ENCODE measurements at regions not wholly inside any gene's neighbourhood (a gene's known extent, or its start where the extent isn't known, plus 50 kb on each side); places are given as distances from the start of the nearest gene placed in this dataset.

- DNase-seq (ENCODE audit: low read depth in 2 of 2), result no peak
Observed at GRCh38 chr7:12069757-12070156, 141.3 kb upstream of the TMEM106B start.

- no peak for DNase-seq (ENCODE audit: low read depth in 2 of 2)
Observed at GRCh38 chr7:12074889-12075288, 136.2 kb upstream of the TMEM106B start.

- DNase-seq (ENCODE audit: low read depth in 2 of 2), result no peak
Observed at GRCh38 chr7:12080006-12080405, 131.1 kb upstream of the TMEM106B start.

GRCh38 chr7:12085516-12085915 lies 125.6 kb upstream of the TMEM106B start:
- no peak for DNase-seq (ENCODE audit: low read depth in 2 of 2)

GRCh38 chr7:12089951-12090756 lies 120.9 kb upstream of the TMEM106B start:
- DNase-seq (ENCODE audit: low read depth in 2 of 2), result no peak

GRCh38 chr7:12090757-12091221 lies 120.3 kb upstream of the TMEM106B start:
- DNase-seq (ENCODE audit: low read depth in 2 of 2), result no peak

- DNase-seq (ENCODE audit: low read depth in 2 of 2), result no peak
Observed at GRCh38 chr7:12091231-12091630, 119.9 kb upstream of the TMEM106B start.

GRCh38 chr7:12092499-12093130 lies 118.5 kb upstream of the TMEM106B start:
- no peak for DNase-seq (ENCODE audit: low read depth in 2 of 2)

GRCh38 chr7:12093365-12093764 lies 117.7 kb upstream of the TMEM106B start:
- no peak for DNase-seq (ENCODE audit: low read depth in 2 of 2)

GRCh38 chr7:12094365-12094921 lies 116.7 kb upstream of the TMEM106B start:
- DNase-seq (ENCODE audit: low read depth in 2 of 2), result no peak

- no peak for DNase-seq (ENCODE audit: low read depth in 2 of 2)
Observed at GRCh38 chr7:12102126-12102525, 109.0 kb upstream of the TMEM106B start.

GRCh38 chr7:12102527-12102926 lies 108.6 kb upstream of the TMEM106B start:
- DNase-seq (ENCODE audit: low read depth in 2 of 2), result no peak

- no peak for DNase-seq (ENCODE audit: low read depth in 2 of 2)
Observed at GRCh38 chr7:12103948-12104347, 107.1 kb upstream of the TMEM106B start.

- DNase-seq (ENCODE audit: low read depth in 2 of 2), result no peak
Observed at GRCh38 chr7:12107381-12107780, 103.7 kb upstream of the TMEM106B start.

GRCh38 chr7:12107841-12108254 lies 103.2 kb upstream of the TMEM106B start:
- no peak for DNase-seq (ENCODE audit: low read depth in 2 of 2)

- no peak for DNase-seq (ENCODE audit: low read depth in 2 of 2)
Observed at GRCh38 chr7:12110425-12110824, 100.7 kb upstream of the TMEM106B start.

- DNase-seq (ENCODE audit: low read depth in 2 of 2), result no peak
Observed at GRCh38 chr7:12111422-12112405, 99.4 kb upstream of the TMEM106B start.

GRCh38 chr7:12117170-12117569 lies 93.9 kb upstream of the TMEM106B start:
- no peak for DNase-seq (ENCODE audit: low read depth in 2 of 2)

GRCh38 chr7:12119620-12120303 lies 91.3 kb upstream of the TMEM106B start:
- no peak for DNase-seq (ENCODE audit: low read depth in 2 of 2)

- no peak for DNase-seq (ENCODE audit: low read depth in 2 of 2)
Observed at GRCh38 chr7:12120632-12121031, 90.5 kb upstream of the TMEM106B start.

GRCh38 chr7:12123172-12123571 lies 87.9 kb upstream of the TMEM106B start:
- DNase-seq (ENCODE audit: low read depth in 2 of 2), result no peak

Data from dermis microvascular lymphatic vessel endothelial cell (primary cell).